ENCODE measurements at regions not wholly inside any gene's neighbourhood (a gene's known extent, or its start where the extent isn't known, plus 50 kb on each side); places are given as distances from the start of the nearest gene placed in this dataset.

GRCh38 chr1:171397851-171398469 is 84.0 kb downstream of the FMO4 start:
- Histone ChIP-seq H3K4me3 (replicated peaks in 1 of 3; ENCODE audit: low read depth in 2 of 3, low read length in 3 of 3) (no peak overlapping the region), H3K9me3 (replicated peaks in 1 of 2; ENCODE audit: control insufficient read depth in 1 of 2, insufficient read depth in 1 of 2, low read length in 2 of 2) (no peaks in the 10 kb centered on the region), H4K20me1 (ENCODE audit: insufficient read depth, low read length) (no peaks in the 10 kb centered on the region), H3K79me2 (ENCODE audit: insufficient read depth, low read length) (no peaks in the 10 kb centered on the region), H2AFZ (ENCODE audit: insufficient read depth, low read depth, low read length, poor library complexity, severe bottlenecking) (no peak overlapping the region), H3K36me3 (replicated peaks in 1 of 2; ENCODE audit: control insufficient read depth in 1 of 2, insufficient read depth in 2 of 2, low read length in 2 of 2) (no peaks in the 10 kb centered on the region), H3K4me1 (ENCODE audit: control insufficient read depth in 1 of 2, insufficient read depth in 2 of 2, low read length in 2 of 2) (no peaks in the 10 kb centered on the region), H3K4me2 (replicated peaks; ENCODE audit: extremely low read depth, low read length, poor library complexity, severe bottlenecking) (no peak overlapping the region), H3K27me3 (ENCODE audit: control insufficient read depth in 2 of 2, insufficient read depth in 2 of 2, low read length in 2 of 2) (no peaks in the 10 kb centered on the region), H3K27ac (ENCODE audit: low read depth in 1 of 2, low read length in 2 of 2) (no peak overlapping the region), H3K9ac (ENCODE audit: insufficient read depth, low read length, poor library complexity, severe bottlenecking) (no peak overlapping the region)
- peaks cover 0 to 2% (median 2%) of the 10 kb centered on the region in 3 donors for H3K27me3 Mint-ChIP-seq (ENCODE audit: low read depth in 3 of 3)
- no peaks in the 10 kb centered on the region for H3K36me3 Mint-ChIP-seq
- intact Hi-C loops (cut with micrococcal nuclease) = no loop called here
- no peaks in the 10 kb centered on the region for H3K4me1 Mint-ChIP-seq
- H3K27ac Mint-ChIP-seq = no peak overlapping the region
- H3K9me3 Mint-ChIP-seq = peaks cover 0 to 2% (median 2%) of the 10 kb centered on the region in 7 donors
- no peak for TF ChIP-seq CTCF (IDR thresholded peaks at IDR 0.05)
- H3K4me3 Mint-ChIP-seq = no peak overlapping the region
- WGBS (ENCODE audit: insufficient coverage) = 98% methylated on average over 4 of the region's 5 CpGs
- DNase-seq = no peak

- H2AFZ ChIP-seq (ENCODE audit: insufficient read depth, low read depth, low read length, poor library complexity, severe bottlenecking) = peak overlapping the region; percentile 19
- H3K4me1 Mint-ChIP-seq = no peaks in the 10 kb centered on the region
- H3K4me1 ChIP-seq (ENCODE audit: control insufficient read depth in 1 of 2, insufficient read depth in 2 of 2, low read length in 2 of 2) = no peaks in the 10 kb centered on the region
- no peaks in the 10 kb centered on the region for H3K79me2 ChIP-seq (ENCODE audit: insufficient read depth, low read length)
- TF ChIP-seq CTCF (IDR thresholded peaks at IDR 0.05) = no peak
- no peak overlapping the region for H3K27ac ChIP-seq (ENCODE audit: low read depth in 1 of 2, low read length in 2 of 2)
- peaks cover 0 to 6% (median 2%) of the 10 kb centered on the region in 7 donors for H3K9me3 Mint-ChIP-seq
- H4K20me1 ChIP-seq (ENCODE audit: insufficient read depth, low read length) = no peaks in the 10 kb centered on the region
- no peaks in the 10 kb centered on the region for H3K9me3 ChIP-seq (replicated peaks in 1 of 2; ENCODE audit: control insufficient read depth in 1 of 2, insufficient read depth in 1 of 2, low read length in 2 of 2)
- H3K9ac ChIP-seq (ENCODE audit: insufficient read depth, low read length, poor library complexity, severe bottlenecking) = no peak overlapping the region
- H3K27ac Mint-ChIP-seq = no peak overlapping the region
- peaks cover 2 to 3% (median 2%) of the 10 kb centered on the region in 3 donors for H3K27me3 Mint-ChIP-seq (ENCODE audit: low read depth in 3 of 3)
- H3K4me2 ChIP-seq (replicated peaks; ENCODE audit: extremely low read depth, low read length, poor library complexity, severe bottlenecking) = no peak overlapping the region
- H3K27me3 ChIP-seq (ENCODE audit: control insufficient read depth in 2 of 2, insufficient read depth in 2 of 2, low read length in 2 of 2) = no peaks in the 10 kb centered on the region
- H3K4me3 Mint-ChIP-seq = no peak overlapping the region
- intact Hi-C loops (cut with micrococcal nuclease) = no loop called here
- no peak for DNase-seq
- 77% methylated on average over 6 of the region's 7 CpGs for WGBS (ENCODE audit: insufficient coverage)
- H3K36me3 Mint-ChIP-seq = no peaks in the 10 kb centered on the region
- H3K36me3 ChIP-seq (replicated peaks in 1 of 2; ENCODE audit: control insufficient read depth in 1 of 2, insufficient read depth in 2 of 2, low read length in 2 of 2) = no peaks in the 10 kb centered on the region
- no peak overlapping the region for H3K4me3 ChIP-seq (replicated peaks in 1 of 3; ENCODE audit: low read depth in 2 of 3, low read length in 3 of 3)
Measured at GRCh38 chr1:171403393-171403792, 81.9 kb upstream of the PRRC2C start.

Measured in CD14-positive monocyte (primary cell).